Small intestine (tissue), 7 donors: ENCODE measurements at regions not wholly inside any gene's neighbourhood (a gene's known extent, or its start where the extent isn't known, plus 50 kb on each side); places are given as distances from the start of the nearest gene placed in this dataset.

Experiments
- DNase-seq, 2 donors: peaks; one replicate each; pipeline versions ENCODE4 v3.0.0 to v3.0.0-alpha.2; 2013
- FAIRE-seq: peaks from 2 replicates; lab custom pipeline; 2012; peaks lifted over from hg19 to GRCh38; lab: Jason Lieb, UNC
- H3K27ac ChIP-seq, 3 donors: one replicate each; pipeline ENCODE4 v1.5.1; 2013; ENCODE audit warnings: low read length in 2 of 3, mild to moderate bottlenecking in 2 of 3, control low read depth in 1 of 3, inconsistent platforms in 1 of 3, low read depth in 1 of 3, moderate library complexity in 1 of 3
- H3K27me3 ChIP-seq, 3 donors: one replicate each; pipeline ENCODE4 v1.6.1; 2013; ENCODE audit warnings: low read length in 3 of 3, inconsistent platforms in 1 of 3; ENCODE audit not compliant: control insufficient read depth in 3 of 3, insufficient read depth in 3 of 3
- H3K36me3 ChIP-seq, 3 donors: one replicate each; pipeline ENCODE4 v1.6.1; 2013; ENCODE audit warnings: low read length in 3 of 3, inconsistent platforms in 1 of 3, low read depth in 1 of 3, mild to moderate bottlenecking in 1 of 3, moderate library complexity in 1 of 3; ENCODE audit not compliant: control insufficient read depth in 3 of 3, insufficient read depth in 2 of 3
- H3K4me1 ChIP-seq, 3 donors: one replicate each; pipeline ENCODE4 v1.6.1; 2013; ENCODE audit warnings: low read length in 2 of 3, inconsistent platforms in 1 of 3, low read depth in 1 of 3, mild to moderate bottlenecking in 1 of 3, moderate library complexity in 1 of 3; ENCODE audit not compliant: control insufficient read depth in 3 of 3, insufficient read depth in 2 of 3
- H3K4me3 ChIP-seq, 3 donors: one replicate each; pipeline ENCODE4 v1.5.1; 2013; ENCODE audit warnings: low read length in 3 of 3, control low read depth in 1 of 3, inconsistent platforms in 1 of 3, low read depth in 1 of 3, mild to moderate bottlenecking in 1 of 3, moderate library complexity in 1 of 3
- H3K9me3 ChIP-seq, 2 donors: one replicate each; pipeline ENCODE4 v1.6.1; 2013; ENCODE audit warnings: low read depth in 1 of 2, low read length in 1 of 2; ENCODE audit not compliant: control insufficient read depth in 2 of 2, insufficient read depth in 1 of 2
- WGBS, 3 donors: extraction: QIAGEN DNeasy Blood & Tissue Kit; methylation state at CpG; one replicate each; pipeline ENCODE4 v1.1.7; 2013; 5-methylcytosine and 5-hydroxymethylcytosine counted together
- donor health status: healthy with polysubstance abuse.
- donor health status: control.
- donor health status: control.
- donor health status: Bipolar disorder and iron deficiency.
- donor health status: healthy.

DNA sequence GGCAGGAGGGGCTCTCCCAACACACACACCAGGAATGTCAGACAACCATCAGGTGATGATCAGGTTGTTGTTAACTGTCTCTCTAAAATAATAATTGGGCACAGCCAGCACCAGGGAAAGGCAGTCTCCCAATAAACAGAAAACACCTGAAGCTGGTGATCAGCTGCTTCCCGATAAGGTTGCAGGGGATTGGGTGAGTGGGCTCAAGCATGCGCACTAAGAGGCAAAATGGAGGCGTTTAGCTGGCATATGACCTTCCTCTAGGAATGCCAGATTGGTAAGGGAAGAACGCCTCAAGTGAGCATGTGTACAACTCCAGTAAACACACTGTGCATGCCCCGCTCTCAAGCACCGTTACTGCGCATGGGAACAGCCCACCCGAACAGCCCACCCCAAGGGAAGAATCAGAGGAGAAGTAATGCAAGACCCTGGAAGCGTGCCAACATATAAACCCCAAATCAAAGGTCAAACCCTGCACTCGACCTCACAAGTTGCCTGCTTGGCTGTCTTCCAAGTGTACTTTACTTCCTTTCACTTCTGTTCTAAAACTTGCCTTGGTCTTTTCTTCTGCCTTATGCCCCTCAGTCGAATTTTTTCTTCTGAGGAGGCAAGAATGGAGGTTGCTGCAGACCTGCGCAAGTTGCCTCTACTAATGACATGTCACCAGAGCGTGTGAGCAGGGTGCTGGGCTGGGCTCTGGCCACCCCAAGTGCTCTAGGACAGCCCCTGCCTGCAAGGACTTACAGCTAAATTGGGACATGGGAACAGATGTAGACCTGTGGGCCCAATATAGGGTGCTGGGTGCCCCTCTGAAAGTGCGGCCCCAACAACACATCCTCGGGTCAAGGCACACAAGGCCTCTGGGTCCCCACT, 200.8 kb downstream of the RHOU start:
- WGBS, 3 donors = 15 to 48% (median 35%) methylated on average over 15 of the region's 15 CpGs
- peak; percentile 85 to 90 for DNase-seq
- no peak for FAIRE-seq
- peaks cover 10 to 59% (median 17%) of the 10 kb centered on the region in 3 donors for H3K4me1 ChIP-seq
- H3K36me3 ChIP-seq = no peaks in the 10 kb centered on the region
- H3K27ac ChIP-seq = peak overlapping the region; percentile 28 to 89 (median 73)
- no peak overlapping the region for H3K4me3 ChIP-seq
- H3K27me3 ChIP-seq = no peaks in the 10 kb centered on the region
- H3K9me3 ChIP-seq = peaks cover 0 to 3% of the 10 kb centered on the region in 2 donors

- no peak overlapping the region for H3K27ac ChIP-seq
- peaks cover 10 to 54% (median 17%) of the 10 kb centered on the region in 3 donors for H3K4me1 ChIP-seq
- DNase-seq (no peak), FAIRE-seq (no peak)
- H3K4me3 ChIP-seq = no peak overlapping the region
- H3K9me3 ChIP-seq = peaks cover 0 to 3% of the 10 kb centered on the region in 2 donors
- WGBS, 3 donors = 83 to 94% (median 87%) methylated on average over 6 of the region's 6 CpGs
- H3K36me3 ChIP-seq = no peaks in the 10 kb centered on the region
- H3K27me3 ChIP-seq = no peaks in the 10 kb centered on the region
Observed at GRCh38 chr1:228936881-228937280, 201.6 kb downstream of the RHOU start.

- Histone ChIP-seq H3K27me3 (no peaks in the 10 kb centered on the region), H3K27ac (no peak overlapping the region), H3K9me3 (peaks cover 0 to 3% of the 10 kb centered on the region in 2 donors), H3K36me3 (no peaks in the 10 kb centered on the region), H3K4me3 (no peak overlapping the region), H3K4me1 (peaks cover 10 to 54% (median 17%) of the 10 kb centered on the region in 3 donors)
- DNase-seq (no peak), FAIRE-seq (no peak)
- 89 to 92% (median 90%) methylated on average over 12 of the region's 12 CpGs for WGBS, 3 donors
Observed at GRCh38 chr1:228937351-228937750, 202.1 kb downstream of the RHOU start.

DNA sequence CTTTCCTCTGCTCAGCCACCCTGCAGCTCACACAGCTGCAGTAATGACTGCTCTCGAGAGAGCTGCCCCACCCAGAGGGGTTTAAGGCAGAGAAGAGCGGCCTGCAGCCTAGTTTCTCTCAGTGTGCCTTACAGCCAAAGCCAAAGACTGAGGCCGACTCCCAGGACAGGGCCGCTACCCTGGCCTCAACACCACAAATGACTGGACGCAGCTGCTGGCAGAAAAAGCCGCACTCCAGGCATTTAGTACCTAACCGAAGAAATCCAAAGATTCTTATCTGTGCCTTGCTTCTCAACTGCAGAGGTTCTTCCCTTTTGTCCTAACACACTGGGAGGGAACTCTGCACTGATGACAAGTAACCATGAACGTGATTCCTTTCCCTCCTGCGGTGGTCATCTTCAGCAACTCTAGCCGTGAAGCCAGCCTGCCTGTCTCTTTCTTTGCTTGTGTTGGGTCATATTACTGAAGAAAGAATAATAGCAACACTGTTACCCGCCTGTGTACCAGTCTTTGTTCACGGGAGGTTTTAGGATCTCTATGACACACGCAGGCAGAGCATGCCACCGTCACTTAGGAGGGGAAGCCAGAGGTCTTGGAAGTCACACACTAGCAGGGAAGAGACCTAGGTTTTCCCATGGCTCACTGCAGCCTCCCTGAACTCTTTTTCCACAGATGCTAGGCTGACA, 202.7 kb downstream of the RHOU start:
- DNase-seq (peak in 1 of 2 donors; percentile 21), FAIRE-seq (no peak)
- Histone ChIP-seq H3K27me3 (no peaks in the 10 kb centered on the region), H3K36me3 (no peaks in the 10 kb centered on the region), H3K4me1 (peaks cover 10 to 53% (median 17%) of the 10 kb centered on the region in 3 donors), H3K4me3 (no peak overlapping the region), H3K27ac (peak overlapping the region in 2 of 3 donors; percentile 24 to 46), H3K9me3 (peaks cover 0 to 3% of the 10 kb centered on the region in 2 donors)
- 44 to 55% (median 51%) methylated on average over 14 of the region's 14 CpGs for WGBS, 3 donors

DNA sequence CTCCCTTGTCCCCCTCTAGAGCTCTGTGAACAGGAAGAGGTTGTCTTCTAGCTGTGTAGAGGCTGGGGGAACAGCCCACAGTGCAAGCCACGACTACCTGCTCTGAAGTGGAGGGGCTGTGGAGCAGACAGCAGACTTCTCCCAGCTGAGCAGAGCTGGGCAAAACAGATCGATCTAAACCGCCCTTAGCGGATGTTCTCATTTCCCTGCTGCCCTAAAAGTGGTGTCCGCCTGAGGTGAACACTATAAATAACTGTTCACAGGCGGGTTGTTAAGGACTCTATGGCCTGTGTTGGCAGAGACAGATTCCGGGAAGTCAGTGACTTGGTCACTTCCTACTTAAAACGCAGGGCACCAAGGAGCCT, 203.2 kb downstream of the RHOU start:
- Histone ChIP-seq H3K4me3 (no peak overlapping the region), H3K36me3 (no peaks in the 10 kb centered on the region), H3K4me1 (peaks cover 10 to 48% (median 15%) of the 10 kb centered on the region in 3 donors), H3K27ac (peak overlapping the region in 1 of 3 donors; percentile 46), H3K27me3 (no peaks in the 10 kb centered on the region), H3K9me3 (no peaks in the 10 kb centered on the region)
- peak; percentile 21 to 45 for DNase-seq
- FAIRE-seq = no peak
- WGBS, 3 donors = 45 to 49% (median 46%) methylated on average over 8 of the region's 8 CpGs

GRCh38 chr1:228939001-228939691, 203.9 kb downstream of the RHOU start:
- H3K9me3 ChIP-seq = no peaks in the 10 kb centered on the region
- H3K27ac ChIP-seq = peak overlapping the region in 2 of 3 donors; percentile 9 to 26
- DNase-seq = no peak
- 79 to 89% (median 82%) methylated on average over 6 of the region's 6 CpGs for WGBS, 3 donors
- H3K36me3 ChIP-seq = no peaks in the 10 kb centered on the region
- no peaks in the 10 kb centered on the region for H3K27me3 ChIP-seq
- peaks cover 10 to 42% (median 15%) of the 10 kb centered on the region in 3 donors for H3K4me1 ChIP-seq
- H3K4me3 ChIP-seq = no peak overlapping the region
- no peak for FAIRE-seq

DNA sequence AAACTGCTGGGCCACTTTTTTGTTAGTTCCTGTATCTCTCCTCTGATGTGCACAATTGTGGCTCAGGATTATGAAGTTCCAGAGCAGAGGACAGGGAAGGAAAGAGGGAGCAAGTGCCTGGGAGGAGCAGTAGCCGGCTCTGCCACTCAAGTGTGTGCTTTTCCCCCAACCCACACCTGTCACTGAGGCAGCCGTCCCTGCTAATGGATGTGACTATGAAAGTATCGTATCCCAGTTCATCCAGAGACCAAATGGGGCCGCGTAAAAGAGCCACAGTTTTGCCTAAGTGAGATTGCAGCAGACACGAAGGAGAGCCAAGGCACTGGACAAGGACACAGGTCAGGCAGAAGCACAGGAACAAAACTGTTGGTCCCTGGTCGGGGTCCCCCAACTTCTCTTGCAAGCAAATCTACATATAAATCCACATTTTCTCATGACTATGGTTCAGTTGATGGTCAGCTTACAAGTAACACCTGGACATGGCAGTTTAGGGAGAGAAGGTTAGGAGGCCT, 204.7 kb downstream of the RHOU start:
- 86 to 98% (median 93%) methylated on average over 7 of the region's 7 CpGs for WGBS, 3 donors

DNA sequence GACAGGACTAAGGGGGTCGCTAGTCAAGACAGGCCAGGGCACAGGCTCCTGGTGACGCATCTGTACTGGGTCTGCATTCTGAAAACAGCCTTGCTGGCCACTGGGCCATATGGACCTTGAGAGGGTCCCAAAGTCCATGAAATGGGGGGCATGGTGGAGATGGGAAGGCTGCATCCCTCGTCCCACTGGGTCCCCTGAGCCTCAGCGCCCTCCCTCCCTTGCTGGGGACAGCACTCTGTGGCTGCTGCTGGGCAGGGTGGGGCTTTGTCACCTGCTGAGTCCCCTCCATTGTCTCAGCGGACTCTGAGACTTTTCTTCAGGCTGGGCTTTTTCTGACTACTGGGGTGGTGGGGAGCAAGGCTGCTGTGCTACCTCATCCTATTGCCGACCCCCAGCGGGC, 205.2 kb downstream of the RHOU start:
- 76 to 91% (median 86%) methylated on average over 7 of the region's 7 CpGs for WGBS, 3 donors
- no peak for FAIRE-seq

More for the DNA sequence above, 204.7 kb downstream of the RHOU start:
- FAIRE-seq = no peak
- Histone ChIP-seq H3K4me1 (peaks cover 10 to 35% (median 12%) of the 10 kb centered on the region in 3 donors), H3K9me3 (no peaks in the 10 kb centered on the region), H3K4me3 (no peak overlapping the region), H3K27ac (no peak overlapping the region), H3K27me3 (no peaks in the 10 kb centered on the region), H3K36me3 (no peaks in the 10 kb centered on the region)
- DNase-seq = no peak

More for the DNA sequence above, 205.2 kb downstream of the RHOU start:
- DNase-seq = no peak
- no peak overlapping the region for H3K27ac ChIP-seq
- H3K27me3 ChIP-seq = no peaks in the 10 kb centered on the region
- H3K4me3 ChIP-seq = no peak overlapping the region
- H3K9me3 ChIP-seq = no peaks in the 10 kb centered on the region
- no peaks in the 10 kb centered on the region for H3K36me3 ChIP-seq
- peaks cover 9 to 29% (median 12%) of the 10 kb centered on the region in 3 donors for H3K4me1 ChIP-seq
